ENCODE measurements at regions not wholly inside any gene's neighbourhood (a gene's known extent, or its start where the extent isn't known, plus 50 kb on each side); places are given as distances from the start of the nearest gene placed in this dataset.
"Not testable (repeated sequence)": the region's sequence is repeated elsewhere in the genome, so short reads cannot be mapped to it uniquely, and the experiment has no call there.

DNA sequence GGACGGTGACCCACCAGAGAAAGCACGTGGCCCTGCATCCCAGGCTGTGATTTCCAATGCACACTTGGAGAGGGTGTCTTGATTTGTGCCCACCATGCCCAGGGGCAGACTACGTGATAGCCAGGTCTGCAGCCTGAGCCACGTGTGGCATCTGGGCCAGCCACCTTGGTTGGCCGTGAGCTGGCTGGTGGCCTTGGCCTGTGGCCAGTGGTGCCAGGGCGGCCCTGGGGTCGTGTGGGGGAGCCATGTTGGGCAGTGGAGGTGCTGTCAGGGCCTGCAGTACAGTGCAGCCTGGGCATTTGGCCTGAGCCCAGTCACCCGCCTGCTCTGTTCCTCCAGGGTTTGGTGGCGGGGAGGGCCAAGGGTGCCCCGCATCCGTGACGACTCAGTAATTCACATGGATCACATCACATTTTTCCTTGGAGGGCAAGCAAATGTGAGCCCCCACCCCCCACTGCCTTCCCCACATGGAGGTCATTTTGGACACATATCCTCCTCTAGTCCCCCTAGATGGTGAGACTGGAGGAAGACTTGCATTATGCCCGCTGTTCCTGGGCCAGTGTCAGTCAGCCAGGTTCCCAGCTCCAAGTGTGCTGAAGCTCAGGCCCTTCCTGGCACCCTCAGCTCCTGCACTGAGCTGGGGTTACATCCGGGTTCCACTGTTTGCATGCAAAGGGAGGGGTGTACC, 201.4 kb downstream of the UBE3A start:
- DNase-seq = no peak

DNA sequence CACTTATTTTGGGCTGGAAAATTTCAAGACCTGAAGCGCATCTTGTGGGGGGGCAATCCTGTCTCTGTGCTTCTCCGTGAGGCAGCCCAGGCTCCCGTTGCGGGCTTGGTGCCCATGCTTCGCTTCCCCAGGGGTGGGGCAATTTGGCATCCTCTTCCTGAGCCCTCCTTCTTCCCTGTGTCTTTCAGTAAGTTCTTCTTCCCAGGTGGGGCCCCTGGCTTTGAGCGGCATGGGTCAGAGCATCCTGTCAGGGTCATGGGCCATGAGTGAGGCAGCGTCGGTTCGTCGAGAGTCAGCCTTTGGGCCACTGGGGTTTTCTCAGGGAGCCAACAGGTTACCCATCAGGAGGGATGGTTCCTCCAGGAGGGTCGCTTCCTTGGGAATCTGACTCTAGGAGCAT, 200.7 kb downstream of the UBE3A start:
- DNase-seq = no peak

DNA sequence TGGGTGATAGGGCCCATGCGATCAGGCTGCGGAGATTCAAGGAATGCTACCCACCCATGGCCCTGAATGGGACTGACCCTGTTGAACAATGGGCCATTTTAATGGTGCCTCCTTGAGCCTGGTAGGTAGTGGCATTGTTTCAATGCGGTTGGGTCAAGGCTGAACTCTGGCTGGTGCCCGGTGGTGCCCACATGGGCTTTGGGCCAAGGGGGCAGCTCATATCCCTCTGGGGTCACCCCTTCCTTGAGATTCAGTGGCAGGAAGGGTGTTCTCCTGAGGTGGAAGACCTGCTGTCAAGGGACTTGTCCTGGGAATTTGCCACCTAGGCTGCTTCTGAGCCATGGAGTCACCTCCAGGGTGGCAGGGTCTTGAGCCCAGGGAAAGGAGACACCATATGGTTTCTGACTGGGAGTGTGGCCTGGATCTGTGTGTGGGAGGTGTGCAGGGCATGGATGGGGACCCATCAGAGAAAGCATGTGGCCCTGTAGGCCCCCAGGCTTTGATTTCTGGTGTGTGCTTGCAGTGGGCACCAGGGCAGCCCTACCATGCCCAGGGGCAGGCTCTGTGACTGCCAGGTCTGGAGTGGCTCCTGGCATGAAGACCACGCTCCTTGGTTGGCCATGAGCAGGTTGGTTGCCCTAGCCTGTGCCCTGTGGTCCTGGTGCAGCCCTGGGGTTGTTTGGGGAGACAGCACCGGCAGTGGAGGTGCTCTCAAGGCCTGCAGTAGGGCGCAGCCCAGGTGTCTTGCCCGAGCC, 199.9 kb downstream of the UBE3A start:
- no peak for DNase-seq

DNA sequence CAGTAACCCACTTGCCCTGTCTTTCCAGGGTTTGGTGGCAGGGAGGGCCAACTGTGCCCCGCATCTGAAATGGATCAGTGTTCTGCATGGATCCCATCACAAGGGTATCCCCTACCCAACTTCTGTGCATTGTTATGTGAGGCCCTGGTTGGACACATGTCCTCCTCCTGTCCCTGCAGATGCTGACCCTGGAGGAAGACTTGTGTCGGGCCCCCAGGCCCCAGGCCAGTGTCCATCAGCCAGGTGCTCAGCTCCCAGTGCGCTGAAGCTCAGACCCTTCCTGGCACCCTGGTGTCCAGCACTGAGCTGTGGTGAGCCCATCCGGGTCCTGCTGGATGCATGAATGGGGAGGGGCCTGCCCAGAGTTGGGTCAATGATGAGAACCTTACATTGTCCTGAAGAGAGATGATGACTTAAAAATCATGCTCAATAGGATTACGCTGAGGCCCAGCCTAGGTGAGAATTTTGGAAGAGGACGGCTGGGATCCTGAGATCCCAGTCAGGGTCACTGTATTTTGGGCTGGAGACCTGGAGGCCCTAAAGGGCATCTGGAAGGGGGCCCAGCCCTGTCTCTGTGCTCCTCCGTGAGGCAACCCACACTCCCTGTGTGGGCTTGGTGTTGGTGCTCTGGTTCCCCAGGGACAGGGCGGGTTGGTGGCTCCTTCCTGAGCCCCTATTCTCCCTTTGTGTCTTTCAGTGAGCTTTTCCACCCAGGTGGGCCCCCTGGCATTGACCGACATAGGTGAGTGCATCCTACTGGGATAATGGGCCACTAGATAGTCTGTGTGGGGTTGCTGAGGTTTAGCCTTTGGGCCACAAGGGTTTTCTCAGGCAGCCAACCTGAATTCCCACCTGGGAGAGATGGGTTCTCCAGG, 199.1 kb downstream of the UBE3A start:
- no peak for DNase-seq

DNA sequence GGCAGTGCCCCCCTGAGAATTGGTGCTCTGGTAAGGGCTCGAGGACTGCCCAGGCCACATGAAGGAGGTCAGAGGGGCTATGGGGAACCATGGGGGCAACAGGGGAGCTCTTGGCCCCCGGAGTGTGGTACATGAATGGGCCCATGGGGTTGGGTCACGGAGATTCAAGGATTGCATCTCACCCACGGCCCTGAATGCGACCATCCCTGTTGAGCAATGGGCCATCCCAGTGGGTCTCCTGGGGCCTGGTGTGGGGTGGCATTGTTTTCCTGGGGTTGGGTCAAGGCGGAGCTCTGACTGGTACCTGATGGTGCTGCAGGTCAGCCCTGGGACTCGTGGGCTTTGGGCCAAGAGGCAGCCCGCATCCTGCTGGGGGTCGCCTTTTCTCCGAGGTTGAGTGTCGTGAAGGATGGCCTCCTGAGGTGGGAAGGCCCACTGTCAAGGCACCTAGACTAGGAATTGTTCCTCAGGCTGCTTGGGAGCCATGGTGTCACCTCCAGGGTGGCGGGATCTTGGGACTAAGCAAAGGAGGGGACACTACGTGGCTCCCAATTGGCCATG, 198.3 kb downstream of the UBE3A start:
- no peak for DNase-seq

DNA sequence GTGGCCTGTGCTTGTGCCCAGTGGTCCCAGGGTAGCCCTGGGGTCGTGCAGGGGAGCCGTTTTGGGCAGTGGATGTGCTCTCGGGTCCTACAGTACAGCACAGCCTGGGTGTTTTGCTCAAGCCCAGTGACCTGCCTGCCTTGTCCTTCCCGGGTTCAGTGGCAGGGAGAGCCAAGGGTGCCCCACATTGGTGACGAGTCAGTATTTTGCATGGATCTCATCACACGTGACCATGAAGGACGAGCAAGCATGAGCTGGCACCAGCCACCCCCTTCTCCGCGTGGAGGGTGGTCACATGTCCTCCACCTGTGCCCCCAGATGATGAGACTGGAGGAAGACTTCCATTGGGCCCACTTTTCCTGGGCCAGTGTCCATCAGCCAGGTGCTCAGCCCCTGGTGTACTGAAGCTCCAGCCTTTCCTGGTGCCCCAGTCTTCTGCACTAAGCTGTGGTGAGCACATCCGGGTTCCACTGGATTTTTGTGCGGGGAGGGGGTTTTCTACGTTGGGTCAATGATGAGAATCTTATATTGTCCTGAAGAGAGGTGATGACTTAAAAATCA, 197.5 kb downstream of the UBE3A start:
- DNase-seq = no peak

DNA sequence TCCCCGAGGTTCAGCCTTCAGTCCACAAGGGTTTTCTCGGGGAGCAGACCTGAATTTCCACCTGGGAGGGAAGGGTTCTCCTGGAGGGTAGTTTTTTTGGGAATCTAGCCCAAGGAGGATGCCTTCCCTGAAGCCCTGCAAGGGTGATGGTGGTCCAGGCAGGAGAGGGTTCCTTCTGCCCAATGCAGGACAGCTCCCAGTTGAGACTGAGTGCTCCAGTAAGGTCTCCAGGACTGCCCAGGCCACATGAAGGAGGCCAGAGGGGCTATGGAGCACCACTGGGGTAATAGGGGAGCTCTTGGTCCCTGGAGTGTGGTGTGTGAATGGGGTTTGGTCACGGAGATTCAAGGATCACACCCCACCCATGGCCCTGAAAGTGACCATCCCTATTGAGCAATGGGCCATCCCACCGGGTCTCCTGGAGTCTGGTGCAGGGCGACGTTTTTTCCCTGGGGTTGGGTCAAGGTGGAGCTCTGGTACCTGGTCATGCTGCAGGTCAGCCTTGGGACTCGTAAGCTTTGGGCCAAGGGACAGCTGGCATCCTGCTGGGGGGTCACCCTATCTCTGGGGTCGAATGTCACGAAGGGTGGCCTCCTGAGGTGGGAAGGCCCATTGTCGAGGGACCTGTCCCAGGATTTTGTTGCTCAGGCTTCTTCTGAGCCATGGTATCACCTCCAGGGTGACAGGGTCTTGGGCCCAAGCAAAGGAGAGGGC, 196.5 kb downstream of the UBE3A start:
- DNase-seq = no peak

DNA sequence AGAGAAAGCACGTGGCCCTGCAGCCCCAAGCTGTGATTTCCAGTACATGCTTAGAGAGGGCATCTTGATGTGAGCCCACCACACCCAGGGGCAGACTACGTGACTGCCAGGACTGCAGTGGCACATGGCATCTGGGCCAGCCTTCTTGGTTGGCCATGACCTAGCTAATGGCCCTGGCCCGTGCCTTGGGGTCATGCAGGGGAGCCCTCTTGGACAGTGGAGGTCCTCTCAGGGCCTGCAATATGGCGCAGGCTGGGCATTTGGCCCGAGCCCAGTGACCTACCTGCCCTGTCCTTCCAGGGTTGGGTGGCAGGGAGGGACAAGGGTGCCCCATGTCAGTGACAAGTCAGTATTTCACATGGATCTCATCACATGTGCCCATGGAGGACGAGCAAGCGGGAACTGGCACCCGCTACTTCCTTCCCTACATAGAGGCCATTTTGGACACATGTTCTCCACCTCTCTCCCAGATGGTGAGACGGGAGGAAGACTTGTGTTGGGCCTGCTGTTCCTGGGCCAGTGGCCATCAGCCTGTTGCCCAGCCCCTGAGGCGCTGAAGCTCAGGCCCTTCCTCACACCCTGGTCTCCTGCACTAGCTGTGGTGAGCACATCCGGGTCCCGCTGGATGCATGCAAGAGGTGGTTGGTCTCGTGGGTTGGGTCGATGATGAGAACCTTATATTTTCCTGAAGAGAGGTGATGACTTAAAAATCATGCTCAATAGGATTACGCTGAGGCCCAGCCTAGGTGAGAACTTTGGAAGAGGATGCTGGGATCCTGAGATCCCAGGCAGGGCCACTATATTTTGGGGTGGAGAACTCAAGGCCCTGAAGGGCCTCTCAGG, 195.6 kb downstream of the UBE3A start:
- no peak for DNase-seq

DNA sequence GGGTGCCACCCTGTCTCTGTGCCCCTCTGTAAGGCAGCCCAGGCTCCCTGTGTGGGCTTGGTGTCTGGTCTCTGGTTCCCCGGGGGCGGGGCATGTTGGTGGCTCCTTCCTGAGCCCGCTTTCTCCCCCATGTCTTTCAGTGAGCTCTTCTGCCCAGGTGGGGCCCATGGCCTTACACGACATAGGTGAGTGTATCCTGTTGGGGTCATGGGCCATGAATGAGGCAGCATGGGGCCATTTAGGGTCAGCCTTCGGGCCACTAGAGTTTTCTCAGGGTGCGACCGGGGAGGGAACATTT, 195.1 kb downstream of the UBE3A start:
- DNase-seq = no peak

DNA sequence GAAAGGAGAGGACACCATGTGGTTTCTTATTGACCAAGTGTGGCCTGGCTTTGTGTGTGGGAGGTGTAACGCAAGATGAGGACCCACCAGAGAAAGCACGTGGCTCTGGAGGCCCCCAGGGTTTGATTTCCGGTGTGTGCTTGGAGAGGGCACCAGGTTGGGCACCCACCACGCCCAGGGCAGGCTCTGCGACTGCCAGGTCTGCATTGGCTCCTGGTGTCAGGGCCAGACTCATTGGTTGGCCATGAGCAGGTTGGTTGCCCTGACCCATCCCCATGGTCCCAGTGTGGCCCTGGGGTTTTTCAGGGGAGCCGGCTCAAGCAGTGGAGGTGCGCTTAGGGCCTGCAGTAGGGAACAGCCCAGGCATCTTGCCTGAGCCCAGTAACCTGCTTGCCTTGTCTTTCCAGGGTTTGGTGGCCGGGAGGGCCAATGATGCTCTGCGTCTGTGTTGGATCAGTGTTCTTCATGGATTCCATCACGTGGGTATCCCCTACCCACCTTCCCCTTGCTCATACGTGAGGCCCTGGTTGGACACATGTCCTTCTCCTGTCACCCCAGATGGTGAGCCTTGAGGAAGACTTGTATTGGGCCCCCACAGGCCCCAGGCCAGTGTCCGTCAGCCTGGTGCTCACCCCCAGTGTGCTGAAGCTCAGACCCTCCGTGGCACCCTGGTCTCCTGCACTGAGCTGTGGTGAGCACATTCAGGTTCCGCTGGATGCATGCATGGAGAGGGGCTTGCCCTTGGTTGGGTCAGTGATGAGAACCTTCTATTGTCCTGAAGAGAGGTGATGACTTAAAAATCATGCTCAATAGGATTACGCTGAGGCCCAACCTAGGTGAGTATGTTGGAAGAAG, 193.9 kb downstream of the UBE3A start:
- DNase-seq = no peak

DNA sequence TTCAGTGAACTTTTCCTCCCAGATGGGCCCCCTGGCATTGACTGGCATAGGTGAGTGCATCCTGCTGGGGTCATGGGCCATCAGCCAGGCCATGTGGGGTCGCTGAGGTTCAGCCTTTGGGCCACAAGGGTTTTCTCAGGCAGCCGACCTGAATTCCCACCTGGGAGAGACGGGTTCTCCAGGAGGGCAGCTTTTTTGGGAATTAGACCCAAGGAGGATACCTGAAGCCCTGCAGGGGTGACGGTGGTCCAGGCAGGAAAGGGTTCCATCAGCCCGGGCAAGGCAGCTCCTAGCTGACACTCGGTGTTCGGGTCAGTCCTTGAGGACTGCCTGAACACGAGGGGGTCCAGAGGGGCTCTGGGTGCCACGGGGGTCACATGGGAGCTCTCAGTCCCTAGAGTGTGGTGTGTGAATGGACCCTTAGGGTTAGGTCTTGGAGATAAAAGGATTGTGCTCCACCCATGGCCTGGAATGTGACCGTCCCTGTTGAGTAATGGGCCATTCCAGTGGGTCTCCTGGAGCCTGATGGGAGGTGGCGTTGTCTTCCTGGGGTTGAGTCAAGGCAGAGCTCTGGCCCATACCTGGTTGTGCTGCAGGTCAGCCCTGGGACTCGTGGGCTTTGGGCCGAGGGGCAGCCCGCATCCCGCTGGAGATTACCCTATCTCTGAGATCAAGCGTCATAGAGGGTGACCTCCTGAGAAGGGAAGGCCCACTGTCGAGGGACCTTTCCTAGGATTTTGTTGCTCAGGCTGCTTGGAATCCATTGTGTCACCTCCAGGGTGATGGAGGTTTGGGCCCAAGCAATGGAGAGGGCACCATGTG, 192.8 kb downstream of the UBE3A start:
- DNase-seq = no peak

DNA sequence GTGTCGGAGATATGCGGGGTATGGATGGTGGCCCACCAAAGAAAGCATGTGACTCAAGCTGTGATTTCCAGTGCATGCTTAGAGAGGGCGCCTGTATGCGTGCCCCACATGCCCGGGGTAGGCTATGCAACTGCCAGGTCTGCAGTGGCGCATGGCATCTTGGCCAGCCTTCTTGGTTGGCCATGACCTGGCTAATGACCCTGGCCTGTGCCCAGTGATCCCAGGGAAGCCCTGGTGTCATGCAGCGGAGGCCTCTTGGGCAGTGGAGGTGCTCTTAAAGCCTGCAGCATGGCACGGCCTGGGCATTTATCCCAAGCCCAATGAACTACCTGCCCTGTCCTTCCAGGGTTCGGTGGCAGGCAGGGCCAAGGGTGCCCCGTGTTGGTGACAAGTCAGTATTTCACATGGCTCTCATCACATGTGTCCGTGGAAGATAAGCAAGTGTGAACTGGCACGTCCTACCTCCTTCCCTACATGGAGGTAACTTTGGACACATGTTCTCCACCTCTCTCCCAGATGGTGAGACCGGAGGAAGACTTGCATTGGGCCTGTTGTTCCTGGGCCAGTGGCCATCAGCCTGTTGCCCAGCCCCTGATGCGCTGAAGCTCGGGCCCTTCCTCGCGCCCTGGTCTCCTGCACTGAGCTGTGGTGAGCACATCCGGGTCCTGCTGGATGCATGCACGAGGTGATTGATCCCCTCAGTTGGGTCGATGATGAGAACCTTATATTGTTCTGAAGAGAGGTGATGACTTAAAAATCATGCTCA, 192.0 kb downstream of the UBE3A start:
- DNase-seq = no peak

DNA sequence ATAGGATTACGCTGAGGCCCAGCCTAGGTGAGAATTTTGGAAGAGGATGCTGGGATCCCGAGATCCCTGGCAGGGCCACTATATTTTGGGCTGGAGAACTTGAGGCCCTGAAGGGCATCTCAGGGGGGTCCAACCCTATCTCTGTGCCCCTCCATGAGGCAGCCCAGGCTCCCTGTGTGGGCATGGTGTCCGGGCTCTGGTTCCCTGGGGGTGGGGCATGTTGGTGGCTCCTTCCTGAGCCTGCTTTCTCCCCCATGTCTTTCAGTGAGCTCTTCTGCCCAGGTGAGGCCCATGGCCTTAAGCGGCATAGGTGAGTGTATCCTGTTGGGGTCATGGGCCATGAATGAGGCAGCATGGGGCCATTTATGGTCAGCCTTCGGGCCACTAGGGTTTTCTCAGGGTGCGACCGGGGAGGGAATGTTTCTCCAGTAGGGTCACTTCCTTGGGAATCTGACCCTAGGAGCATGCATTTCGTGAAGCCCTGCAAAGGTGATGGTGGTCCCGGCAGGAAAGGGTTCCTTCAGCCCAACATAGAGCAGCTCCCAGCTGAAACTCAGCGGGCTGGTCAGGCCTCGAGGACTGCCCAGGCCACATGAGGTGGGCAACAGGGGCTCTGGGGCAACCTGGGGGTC, 191.3 kb downstream of the UBE3A start:
- DNase-seq = no peak

DNA sequence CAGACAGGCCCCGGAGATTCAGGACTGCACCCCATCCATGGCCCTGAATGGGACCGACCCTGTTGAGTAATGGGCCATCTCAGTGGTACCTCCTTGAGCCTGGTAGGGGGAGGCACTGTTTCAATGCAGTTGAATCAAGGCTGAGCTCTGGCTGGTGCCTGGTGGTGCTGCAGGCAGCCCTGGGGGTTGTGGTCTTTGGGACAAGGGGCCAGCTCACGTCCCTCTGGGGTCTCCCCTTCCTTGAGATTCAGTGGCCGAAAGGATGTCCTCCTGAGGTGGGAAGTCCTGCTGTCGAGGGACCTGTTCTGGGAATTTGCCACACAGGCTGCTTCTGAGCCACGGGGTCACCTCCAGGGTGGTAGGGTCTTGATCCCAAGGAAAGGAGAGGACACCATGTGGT, 190.7 kb downstream of the UBE3A start:
- not testable (repeated sequence) for DNase-seq

DNA sequence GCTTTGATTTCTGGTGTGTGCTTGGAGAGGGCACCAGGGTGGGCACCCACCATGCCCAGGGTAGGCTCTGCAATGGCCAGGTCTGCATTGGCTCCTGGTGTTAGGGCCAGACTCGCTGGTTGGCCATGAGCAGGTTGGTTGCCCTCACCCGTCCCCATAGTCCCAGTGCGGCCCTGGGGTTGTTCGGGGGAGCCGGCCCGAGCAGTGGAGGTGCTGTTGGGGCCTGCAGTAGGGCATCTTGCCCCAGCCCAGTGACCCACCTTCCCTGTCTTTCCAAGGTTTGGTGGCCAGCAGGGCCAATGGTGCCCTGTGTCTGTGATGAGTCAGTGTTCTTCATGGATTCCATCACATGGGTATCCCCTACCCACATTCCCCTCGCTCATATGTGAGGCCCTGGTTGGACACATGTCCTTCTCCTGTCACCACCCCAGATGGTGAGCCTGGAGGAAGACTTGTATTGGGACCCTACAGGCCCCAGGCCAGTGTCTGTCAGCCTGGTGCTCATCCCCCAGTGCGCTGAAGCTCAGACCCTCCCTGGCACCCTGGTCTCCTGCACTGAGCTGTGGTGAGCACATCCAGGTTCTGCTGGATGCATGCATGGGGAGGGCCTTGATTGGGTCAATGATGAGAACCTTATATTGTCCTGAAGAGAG, 190.1 kb downstream of the UBE3A start:
- DNase-seq = no peak

DNA sequence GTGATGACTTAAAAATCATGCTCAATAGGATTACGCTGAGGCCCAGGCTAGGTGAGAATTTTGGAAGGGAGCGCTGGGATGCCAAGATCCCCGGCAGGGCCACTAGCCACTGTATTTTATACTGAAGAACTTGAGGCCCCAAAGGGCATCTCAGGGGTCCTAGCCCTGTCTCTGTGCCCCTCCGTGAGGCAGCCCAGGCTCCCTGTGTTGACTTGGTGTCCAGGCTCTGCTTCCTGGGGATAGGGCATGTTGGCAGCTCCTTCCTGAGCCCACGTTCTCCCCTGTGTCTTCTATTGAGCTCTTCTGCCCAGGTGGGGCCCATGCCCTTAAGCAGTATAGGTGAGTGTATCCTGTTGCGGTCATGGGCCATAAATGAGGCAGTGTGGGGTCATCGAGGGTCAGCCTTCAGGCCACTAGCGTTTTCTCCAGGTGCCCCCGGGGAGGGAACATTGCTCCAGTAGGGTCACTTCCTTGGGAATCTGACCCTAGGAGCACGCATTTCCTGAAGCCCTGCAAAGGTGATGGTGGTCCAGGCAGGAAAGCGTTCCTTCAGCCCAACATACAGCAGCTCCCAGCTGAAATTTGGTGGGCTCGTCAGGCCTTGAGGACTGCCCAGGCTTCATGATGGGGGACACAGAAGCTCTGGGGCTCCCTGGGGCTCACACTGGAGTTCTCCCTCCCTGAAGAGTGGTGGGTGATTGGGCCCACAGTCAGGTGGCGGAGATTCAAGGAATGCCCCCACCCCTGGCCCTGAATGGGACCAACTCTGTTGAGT, 189.4 kb downstream of the UBE3A start:
- DNase-seq = no peak

DNA sequence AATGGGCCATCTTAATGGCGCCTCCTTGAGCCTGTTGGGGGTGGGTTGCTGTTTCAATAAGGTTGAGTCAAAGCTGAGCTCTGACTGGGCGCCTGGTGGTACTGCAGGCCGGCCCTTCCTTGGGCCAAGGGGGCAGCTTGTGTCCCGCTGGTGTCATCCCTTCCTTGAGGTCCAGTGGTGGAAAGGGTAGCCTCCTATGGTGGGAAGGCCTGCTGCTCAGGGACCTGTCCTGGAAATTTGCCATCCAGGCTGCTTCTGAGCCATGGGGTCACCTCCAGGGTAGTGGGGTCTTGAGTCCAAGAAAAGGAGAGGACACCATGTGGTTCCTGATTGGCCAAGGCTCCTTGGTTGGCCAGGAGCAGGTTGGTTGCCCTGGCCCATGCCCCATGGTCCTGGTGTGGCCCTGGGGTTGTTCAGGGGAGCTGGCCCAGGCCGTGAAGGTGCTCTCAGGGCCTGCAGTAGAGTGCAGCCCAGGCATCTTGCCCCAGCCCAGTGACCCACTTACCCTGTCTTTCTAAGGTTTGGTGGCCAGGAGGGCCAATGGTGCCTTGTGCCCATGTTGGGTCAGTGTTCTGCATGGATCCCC, 188.7 kb downstream of the UBE3A start:
- DNase-seq = no peak
